Activated CD8-positive, alpha-beta T cell treated with anti-CD3 and anti-CD28 coated beads for 36 hours (primary cell): ENCODE measurements at regions not wholly inside any gene's neighbourhood (a gene's known extent, or its start where the extent isn't known, plus 50 kb on each side); places are given as distances from the start of the nearest gene placed in this dataset.

ENCODE experiments used
- ATAC-seq: fragments of 200-7000 bp; cut with Tn5 transposase; one replicate; pipeline ENCODE4 v1.10.0; 2021; ENCODE audit warnings: mild to moderate bottlenecking, moderate library complexity
- CTCF ChIA-PET: fragments of 350-600 bp; sonication (Branson Sonifier 250); formaldehyde crosslinking; loops from one replicate; lab custom pipeline; 2021; ENCODE audit warnings: antibody characterized with exemption; lab: Charles Lee
- POLR2A ChIA-PET: fragments of 350-600 bp; sonication (Branson Sonifier 250); formaldehyde crosslinking; loops from one replicate; lab custom pipeline; 2021; ENCODE audit warnings: antibody characterized with exemption; lab: Charles Lee
- DNase-seq: peaks from one replicate; pipeline ENCODE4 v3.0.0-alpha.2; 2020
- H3K27ac Mint-ChIP-seq: one replicate; pipeline ENCODE4 v1.8.0; 2021; ENCODE audit warnings: mild to moderate bottlenecking, mixed read lengths
- H3K27me3 Mint-ChIP-seq: one replicate; pipeline ENCODE4 v1.8.0; 2021; ENCODE audit warnings: mixed read lengths
- H3K36me3 Mint-ChIP-seq: one replicate; pipeline ENCODE4 v1.8.0; 2021; ENCODE audit warnings: low read depth, mixed read lengths
- H3K4me1 Mint-ChIP-seq: one replicate; pipeline ENCODE4 v1.8.0; 2021; ENCODE audit warnings: low read depth, mixed read lengths
- H3K4me3 Mint-ChIP-seq: one replicate; pipeline ENCODE4 v1.8.0; 2021; ENCODE audit warnings: mild to moderate bottlenecking, moderate library complexity, mixed read lengths
- H3K9me3 Mint-ChIP-seq: one replicate; pipeline ENCODE4 v1.8.0; 2021; ENCODE audit warnings: mixed read lengths
- intact Hi-C: fragments of 100-400 bp; cut with micrococcal nuclease; formaldehyde crosslinking; loops from one replicate; pipeline ENCODE4 v1.10.0; 2022
- TF ChIP-seq, protein P1 (sequence below): fragments of 200-600 bp; IDR thresholded peaks from one replicate; pipeline ENCODE4 v1.8.0; 2022; ENCODE audit warnings: antibody characterized with exemption, mild to moderate bottlenecking

DNA sequence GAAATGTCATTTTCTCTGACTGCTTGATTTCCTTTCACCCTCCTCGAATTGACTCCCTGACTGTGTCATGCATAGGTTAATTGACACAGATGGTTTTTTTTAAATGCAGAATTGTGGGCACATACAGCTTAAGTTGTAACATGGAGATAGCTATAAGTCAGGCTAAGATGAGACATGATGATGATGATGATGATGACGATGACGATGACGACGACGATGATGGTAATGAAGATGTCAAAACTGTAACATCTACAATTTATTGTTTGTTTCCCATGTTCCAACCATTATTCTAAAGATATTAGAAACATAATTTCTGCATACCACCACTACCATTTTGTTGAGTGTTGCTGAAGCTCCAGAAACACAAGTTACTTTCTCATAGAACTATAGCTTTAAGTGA is 1232.8 kb downstream of the XPNPEP1 start:
- POLR2A ChIA-PET, result interaction anchor here (0.7 kb wide), 1 partner anchor 832 kb away, joined by 4 read pairs; no protein-coding TSS in a partner anchor
- ATAC-seq (no peak), DNase-seq (no peak)
- Mint-ChIP-seq H3K9me3 (peaks cover 6% of the 10 kb centered on the region), H3K4me3 (no peak overlapping the region), H3K27me3 (no peaks in the 10 kb centered on the region), H3K4me1 (no peaks in the 10 kb centered on the region), H3K36me3 (no peaks in the 10 kb centered on the region), H3K27ac (no peak overlapping the region)
- intact Hi-C loops, result no loop called here
- TF ChIP-seq, protein P1, sequence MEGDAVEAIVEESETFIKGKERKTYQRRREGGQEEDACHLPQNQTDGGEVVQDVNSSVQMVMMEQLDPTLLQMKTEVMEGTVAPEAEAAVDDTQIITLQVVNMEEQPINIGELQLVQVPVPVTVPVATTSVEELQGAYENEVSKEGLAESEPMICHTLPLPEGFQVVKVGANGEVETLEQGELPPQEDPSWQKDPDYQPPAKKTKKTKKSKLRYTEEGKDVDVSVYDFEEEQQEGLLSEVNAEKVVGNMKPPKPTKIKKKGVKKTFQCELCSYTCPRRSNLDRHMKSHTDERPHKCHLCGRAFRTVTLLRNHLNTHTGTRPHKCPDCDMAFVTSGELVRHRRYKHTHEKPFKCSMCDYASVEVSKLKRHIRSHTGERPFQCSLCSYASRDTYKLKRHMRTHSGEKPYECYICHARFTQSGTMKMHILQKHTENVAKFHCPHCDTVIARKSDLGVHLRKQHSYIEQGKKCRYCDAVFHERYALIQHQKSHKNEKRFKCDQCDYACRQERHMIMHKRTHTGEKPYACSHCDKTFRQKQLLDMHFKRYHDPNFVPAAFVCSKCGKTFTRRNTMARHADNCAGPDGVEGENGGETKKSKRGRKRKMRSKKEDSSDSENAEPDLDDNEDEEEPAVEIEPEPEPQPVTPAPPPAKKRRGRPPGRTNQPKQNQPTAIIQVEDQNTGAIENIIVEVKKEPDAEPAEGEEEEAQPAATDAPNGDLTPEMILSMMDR, result no peak
- CTCF ChIA-PET, result no interaction called here

- intact Hi-C loops, result no loop called here
- H3K4me1 Mint-ChIP-seq, result no peaks in the 10 kb centered on the region
- POLR2A ChIA-PET, result interaction anchor here (0.7 kb wide), 1 partner anchor 831 kb away, joined by 4 read pairs; no protein-coding TSS in a partner anchor
- H3K27ac Mint-ChIP-seq, result no peak overlapping the region
- H3K27me3 Mint-ChIP-seq, result no peaks in the 10 kb centered on the region
- DNase-seq (no peak), ATAC-seq (no peak)
- no peak overlapping the region for H3K4me3 Mint-ChIP-seq
- TF ChIP-seq, protein P1, result no peak
- H3K36me3 Mint-ChIP-seq, result no peaks in the 10 kb centered on the region
- CTCF ChIA-PET, result no interaction called here
- peaks cover 3% of the 10 kb centered on the region for H3K9me3 Mint-ChIP-seq
These were observed 1233.4 kb downstream of the XPNPEP1 start for GRCh38 chr10:108689891-108690290.

DNA sequence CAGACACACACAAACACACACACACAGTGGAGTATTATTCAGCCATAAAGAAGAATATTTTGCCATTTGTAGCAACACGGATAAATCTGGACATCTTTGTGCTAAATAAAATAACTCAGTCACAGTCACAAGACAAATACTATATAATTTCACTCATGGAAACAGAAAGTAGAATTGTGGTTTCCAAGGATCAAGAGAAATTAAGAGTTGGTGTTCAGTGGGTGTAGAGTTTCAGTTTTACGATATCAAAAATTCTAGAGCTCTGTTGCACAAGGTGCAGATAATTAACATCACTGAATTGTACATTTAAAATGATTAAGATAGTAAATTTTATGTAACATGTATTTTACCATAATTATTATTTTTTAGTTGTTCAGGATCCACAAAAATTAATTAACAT is 1235.0 kb downstream of the XPNPEP1 start:
- intact Hi-C loops, result no loop called here
- H3K4me3 Mint-ChIP-seq, result no peak overlapping the region
- no peak overlapping the region for H3K27ac Mint-ChIP-seq
- ChIA-PET POLR2A (no interaction called here), CTCF (no interaction called here)
- TF ChIP-seq, protein P1, result no peak
- H3K9me3 Mint-ChIP-seq, result peaks cover under 1% of the 10 kb centered on the region
- H3K27me3 Mint-ChIP-seq, result no peaks in the 10 kb centered on the region
- H3K36me3 Mint-ChIP-seq, result no peaks in the 10 kb centered on the region
- DNase-seq (no peak), ATAC-seq (no peak)
- no peaks in the 10 kb centered on the region for H3K4me1 Mint-ChIP-seq

GRCh38 chr10:108685863-108686531 is 1237.3 kb downstream of the XPNPEP1 start:
- Mint-ChIP-seq H3K4me3 (no peak overlapping the region), H3K4me1 (no peaks in the 10 kb centered on the region), H3K9me3 (no peaks in the 10 kb centered on the region), H3K27me3 (no peaks in the 10 kb centered on the region), H3K36me3 (no peaks in the 10 kb centered on the region), H3K27ac (no peak overlapping the region)
- TF ChIP-seq, protein P1, result no peak
- no peak for DNase-seq
- intact Hi-C loops, result no loop called here
- ATAC-seq, result no peak
- ChIA-PET POLR2A (no interaction called here), CTCF (interaction anchor here (0.6 kb wide), 1 partner anchor 801 kb away, joined by 3 read pairs; no protein-coding TSS in a partner anchor)

DNA sequence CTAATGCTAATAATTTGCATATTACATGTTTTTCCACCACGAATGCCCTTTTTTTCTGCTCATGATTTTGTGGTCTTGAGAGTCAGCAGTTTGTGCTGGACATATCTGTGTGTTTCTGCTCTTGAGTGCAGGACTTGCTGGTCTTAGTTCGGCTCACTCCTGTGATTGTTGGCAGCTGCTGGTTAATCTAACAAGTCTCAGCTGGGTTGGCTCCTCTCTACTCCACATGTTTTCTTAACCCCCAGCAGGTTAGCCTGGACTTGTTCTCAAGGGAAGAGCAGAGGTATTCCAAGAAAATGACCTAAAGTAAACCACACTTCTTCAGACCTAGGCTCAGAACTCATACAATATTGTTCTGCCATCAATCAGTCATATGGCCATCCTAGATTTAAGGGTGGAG is 1238.9 kb downstream of the XPNPEP1 start:
- Mint-ChIP-seq H3K9me3 (no peaks in the 10 kb centered on the region), H3K27me3 (no peaks in the 10 kb centered on the region), H3K4me3 (no peak overlapping the region), H3K27ac (no peak overlapping the region), H3K4me1 (no peaks in the 10 kb centered on the region), H3K36me3 (no peaks in the 10 kb centered on the region)
- DNase-seq (no peak), ATAC-seq (no peak)
- intact Hi-C loops, result no loop called here
- TF ChIP-seq, protein P1, result no peak
- CTCF ChIA-PET, result no interaction called here
- POLR2A ChIA-PET, result no interaction called here
